Transverse colon (tissue), 4 donors: ENCODE measurements at regions not wholly inside any gene's neighbourhood (a gene's known extent, or its start where the extent isn't known, plus 50 kb on each side); places are given as distances from the start of the nearest gene placed in this dataset.

Experiments
- DNase-seq: peaks from one replicate; pipeline ENCODE4 v3.0.0-alpha.2; 2019
- H3K27ac ChIP-seq, 4 donors: fragments of 200-600 bp; sonication (generic); 2 replicates each; pipeline ENCODE4 v1.5.1; 2016 to 2018; ENCODE audit warnings: inconsistent platforms in 4 of 4
- H3K27me3 ChIP-seq: fragments of 200-600 bp; sonication (generic); 2 replicates; pipeline ENCODE4 v1.5.1; 2017; ENCODE audit warnings: inconsistent platforms
- H3K36me3 ChIP-seq, 4 donors: fragments of 200-600 bp; sonication (generic); 2 replicates each; pipeline ENCODE4 v1.5.1; 2017 to 2019; ENCODE audit warnings: inconsistent platforms in 4 of 4
- H3K4me1 ChIP-seq, 4 donors: fragments of 200-600 bp; sonication (generic); 2 replicates each; pipeline ENCODE4 v1.5.1; 2017 to 2020; ENCODE audit warnings: inconsistent platforms in 4 of 4
- H3K4me3 ChIP-seq, 4 donors: fragments of 200-600 bp; sonication (generic); 1 replicate in 1 of 4; 2 replicates in 3 of 4; pipeline versions ENCODE4 v1.5.1 to v1.6.1; 2017 to 2019; ENCODE audit warnings: inconsistent platforms in 4 of 4
- H3K9me3 ChIP-seq, 2 donors: fragments of 200-600 bp; sonication (generic); 2 replicates each; pipeline ENCODE4 v1.5.1; 2017 to 2019; ENCODE audit warnings: inconsistent platforms in 2 of 2
- EP300 ChIP-seq: sonication (generic); formaldehyde crosslinking; IDR thresholded peaks from one replicate; pipeline ENCODE4 v1.6.1; 2017; ENCODE audit warnings: antibody characterized with exemption, low read depth
- POLR2A ChIP-seq: fragments of 450-650 bp; IDR thresholded peaks from one replicate; pipeline ENCODE4 v1.6.1; 2016; ENCODE audit warnings: antibody characterized with exemption, mild to moderate bottlenecking, moderate library complexity
- POLR2AphosphoS5 ChIP-seq, 3 donors: sonication (generic); formaldehyde crosslinking; IDR thresholded peaks; one replicate each; pipeline ENCODE4 v1.6.1; 2016; ENCODE audit warnings: antibody characterized with exemption in 3 of 3
- WGBS, 2 donors: methylation state at CpG; one replicate each; pipeline ENCODE4 v1.1.5; 2018; ENCODE audit warnings: low coverage in 1 of 2; 5-methylcytosine and 5-hydroxymethylcytosine counted together
- in situ Hi-C, 4 donors: fragments of 200-750 bp; cut with MboI; loops; one replicate each; pipeline versions ENCODE4 v1.15.0 to v1.15.1; 2017; ENCODE audit warnings: low sequenced_read_pairs in 3 of 4, low pct_ligation_motif_present in 1 of 4, low pct_unique_long_range_greater_than_20kb in 1 of 4
- intact Hi-C: fragments of 100-400 bp; cut with DNase I; formaldehyde crosslinking; loops from one replicate; pipeline ENCODE4 v1.15.1; 2023; ENCODE audit warnings: low total_unique reads
- TF ChIP-seq, protein P1 (sequence below), 5 experiments: fragments of 200-600 bp in 3 of 5; fragments of 450-650 bp in 2 of 5; sonication (generic) in 3 of 5; IDR thresholded peaks; 1 replicate in 2 of 5; 2 replicates in 3 of 5; pipeline ENCODE4 v1.5.1; 2016 to 2017; ENCODE audit warnings: antibody characterized with exemption in 5 of 5, inconsistent platforms in 3 of 5, mild to moderate bottlenecking in 2 of 5, moderate library complexity in 1 of 5

- in situ Hi-C loops (no loop called here), intact Hi-C loops (no loop called here)
- Histone ChIP-seq H3K27me3 (no peaks in the 10 kb centered on the region), H3K36me3 (no peaks in the 10 kb centered on the region), H3K4me1 (peaks cover 32 to 76% (median 58%) of the 10 kb centered on the region in 4 donors), H3K27ac (peak overlapping the region; percentile 77 to 83 (median 81)), H3K4me3 (no peak overlapping the region), H3K9me3 (no peaks in the 10 kb centered on the region)
- TF ChIP-seq, protein P1, sequence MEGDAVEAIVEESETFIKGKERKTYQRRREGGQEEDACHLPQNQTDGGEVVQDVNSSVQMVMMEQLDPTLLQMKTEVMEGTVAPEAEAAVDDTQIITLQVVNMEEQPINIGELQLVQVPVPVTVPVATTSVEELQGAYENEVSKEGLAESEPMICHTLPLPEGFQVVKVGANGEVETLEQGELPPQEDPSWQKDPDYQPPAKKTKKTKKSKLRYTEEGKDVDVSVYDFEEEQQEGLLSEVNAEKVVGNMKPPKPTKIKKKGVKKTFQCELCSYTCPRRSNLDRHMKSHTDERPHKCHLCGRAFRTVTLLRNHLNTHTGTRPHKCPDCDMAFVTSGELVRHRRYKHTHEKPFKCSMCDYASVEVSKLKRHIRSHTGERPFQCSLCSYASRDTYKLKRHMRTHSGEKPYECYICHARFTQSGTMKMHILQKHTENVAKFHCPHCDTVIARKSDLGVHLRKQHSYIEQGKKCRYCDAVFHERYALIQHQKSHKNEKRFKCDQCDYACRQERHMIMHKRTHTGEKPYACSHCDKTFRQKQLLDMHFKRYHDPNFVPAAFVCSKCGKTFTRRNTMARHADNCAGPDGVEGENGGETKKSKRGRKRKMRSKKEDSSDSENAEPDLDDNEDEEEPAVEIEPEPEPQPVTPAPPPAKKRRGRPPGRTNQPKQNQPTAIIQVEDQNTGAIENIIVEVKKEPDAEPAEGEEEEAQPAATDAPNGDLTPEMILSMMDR (IDR thresholded peaks at IDR 0.05): no peak
- TF ChIP-seq POLR2A (no peak), POLR2AphosphoS5 (IDR thresholded peaks at IDR 0.05) (no peak), EP300 (no peak)
- 75 to 94% methylated on average over 1 of the region's 1 CpG for WGBS, 2 donors
- DNase-seq: no peak
Measured at GRCh38 chr11:8775734-8776133, 93.1 kb downstream of the RPL27A start.

DNA sequence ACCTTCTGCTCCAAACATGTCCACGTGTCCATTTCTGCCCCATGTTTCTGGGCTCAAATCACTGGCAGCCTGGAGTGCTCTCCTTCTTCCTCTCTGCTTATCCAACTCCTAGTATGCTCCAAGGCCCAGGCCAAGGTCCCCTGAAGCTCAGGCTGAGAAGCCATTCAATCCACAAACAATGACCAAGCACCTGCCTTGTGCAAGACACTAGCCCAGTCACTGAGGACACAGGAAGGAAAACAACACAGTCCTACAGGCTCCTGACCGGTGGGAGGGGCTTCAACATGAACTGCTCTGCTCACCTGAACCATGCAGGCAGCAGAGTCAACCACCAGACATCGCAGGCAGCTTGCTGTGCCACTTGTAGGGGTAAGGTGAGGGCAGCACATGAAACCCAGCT is 93.6 kb downstream of the RPL27A start:
- WGBS, 2 donors: 60 to 92% methylated on average over 1 to 3 of the region's 3 CpGs
- H3K4me3 ChIP-seq: no peak overlapping the region
- in situ Hi-C loops (no loop called here), intact Hi-C loops (no loop called here)
- no peaks in the 10 kb centered on the region for H3K9me3 ChIP-seq
- TF ChIP-seq POLR2A: no peak
- TF ChIP-seq EP300: no peak
- no peak for TF ChIP-seq POLR2AphosphoS5 (IDR thresholded peaks at IDR 0.05)
- TF ChIP-seq, protein P1 (IDR thresholded peaks at IDR 0.05): no peak
- peaks cover 32 to 76% (median 58%) of the 10 kb centered on the region in 4 donors for H3K4me1 ChIP-seq
- H3K27ac ChIP-seq: peak overlapping the region; percentile 77 to 83 (median 81)
- no peaks in the 10 kb centered on the region for H3K27me3 ChIP-seq
- DNase-seq: no peak
- H3K36me3 ChIP-seq: no peaks in the 10 kb centered on the region

- Histone ChIP-seq H3K9me3 (no peaks in the 10 kb centered on the region), H3K27ac (peak overlapping the region; percentile 77 to 83 (median 81)), H3K4me1 (peaks cover 23 to 67% (median 53%) of the 10 kb centered on the region in 4 donors), H3K27me3 (no peaks in the 10 kb centered on the region), H3K4me3 (no peak overlapping the region), H3K36me3 (no peaks in the 10 kb centered on the region)
- DNase-seq: peak; percentile 33
- WGBS, 2 donors: 44% methylated on average over 8 of the region's 8 CpGs; no CpG with 5 or more reads in 1 of the 2 donors
- intact Hi-C loops (no loop called here), in situ Hi-C loops (no loop called here)
- TF ChIP-seq EP300 (no peak), POLR2AphosphoS5 (IDR thresholded peaks at IDR 0.05) (peak; percentile 43 to 72 (median 50))
Measured at GRCh38 chr11:8777907-8778767, 95.5 kb downstream of the RPL27A start.

DNA sequence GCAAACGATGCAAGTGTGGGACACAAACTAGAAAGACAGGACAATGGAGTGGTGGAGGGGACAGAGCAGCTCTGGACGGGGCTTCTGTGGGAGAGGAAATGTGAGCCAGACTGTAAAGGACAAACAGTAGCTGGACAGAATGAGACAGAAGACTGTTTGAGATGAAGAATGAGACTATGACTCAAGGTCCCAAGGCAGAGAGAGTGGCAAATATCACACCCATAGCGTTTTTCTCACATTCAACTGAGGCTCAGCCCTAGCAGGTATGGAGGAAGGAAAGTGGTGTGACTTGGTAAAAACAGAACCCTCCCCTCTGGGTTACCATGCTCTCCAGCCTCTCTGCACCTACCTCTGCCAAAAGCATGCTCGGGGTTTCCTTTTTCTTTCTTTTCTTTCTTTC is 96.5 kb downstream of the RPL27A start:
- Histone ChIP-seq H3K4me1 (peaks cover 15 to 57% (median 45%) of the 10 kb centered on the region in 4 donors), H3K36me3 (no peaks in the 10 kb centered on the region), H3K9me3 (no peaks in the 10 kb centered on the region), H3K27ac (peak overlapping the region; percentile 68 to 83 (median 80)), H3K27me3 (no peaks in the 10 kb centered on the region), H3K4me3 (no peak overlapping the region)
- TF ChIP-seq EP300: no peak
- no peak for TF ChIP-seq POLR2A
- TF ChIP-seq, protein P1 (IDR thresholded peaks at IDR 0.05): no peak
- no peak for TF ChIP-seq POLR2AphosphoS5 (IDR thresholded peaks at IDR 0.05)
- no peak for DNase-seq
- in situ Hi-C loops (no loop called here), intact Hi-C loops (no loop called here)
- WGBS, 2 donors: 46 to 51% methylated on average over 4 of the region's 4 CpGs
